Heart left ventricle (tissue), 13 donors: ENCODE measurements at regions not wholly inside any gene's neighbourhood (a gene's known extent, or its start where the extent isn't known, plus 50 kb on each side); places are given as distances from the start of the nearest gene placed in this dataset.

Source experiments
- CTCF ChIP-seq, 12 donors: fragments of 200-600 bp; sonication (generic) in 4 of 12; IDR thresholded peaks; one replicate each; pipeline versions ENCODE4 v1.5.0 to v1.8.0; 2018 to 2022; ENCODE audit warnings: antibody characterized with exemption in 12 of 12, mild to moderate bottlenecking in 5 of 12
- POLR2A ChIP-seq, 2 donors: fragments of 450-650 bp; IDR thresholded peaks; one replicate each; pipeline ENCODE4 v1.6.1; 2017; ENCODE audit warnings: antibody characterized with exemption in 2 of 2, mild to moderate bottlenecking in 2 of 2, moderate library complexity in 2 of 2
- donor health status: ischemic (EF 13 %, LVEDD 7.1; RV severe dilation, severe dysfunction).
- donor health status: DM: no; HTN: yes; CAD: no.
- donor health status: DM: no; HTN: no; CAD: no.
- donor health status: ischemic (EF 25% LVEDD 6.9; RV normal size, moderate dysfunction).
- donor health status: ischemic (EF 25% LVEDD 5.7; RV mildly dilated, moderate dysfunction).
- donor health status: ischemic (EF 35%, LVEDD 5.7; RV mildly dilated, moderate dysfunction).
- donor health status: nonischemic (EF 11% LVEDD 7.7; RV severe dilation, severe dysfunction).
- donor health status: DM: yes; HTN: yes; CAD: no.
- donor health status: PGD.
- donor health status: ischemic (EF 29% LVEDD 5.4; RV normal size, mild dysfunction).
- donor health status: nonischemic (EF 23%, LVEDD 6.1; RV moderate dilation, normal function).

- no peak for TF ChIP-seq CTCF (IDR thresholded peaks at IDR 0.05)
- TF ChIP-seq POLR2A (IDR thresholded peaks at IDR 0.05): no peak
Observed at GRCh38 chr6:18835976-18836375, 448.8 kb downstream of the RNF144B start.
